ENCODE measurements at regions not wholly inside any gene's neighbourhood (a gene's known extent, or its start where the extent isn't known, plus 50 kb on each side); places are given as distances from the start of the nearest gene placed in this dataset.

DNA sequence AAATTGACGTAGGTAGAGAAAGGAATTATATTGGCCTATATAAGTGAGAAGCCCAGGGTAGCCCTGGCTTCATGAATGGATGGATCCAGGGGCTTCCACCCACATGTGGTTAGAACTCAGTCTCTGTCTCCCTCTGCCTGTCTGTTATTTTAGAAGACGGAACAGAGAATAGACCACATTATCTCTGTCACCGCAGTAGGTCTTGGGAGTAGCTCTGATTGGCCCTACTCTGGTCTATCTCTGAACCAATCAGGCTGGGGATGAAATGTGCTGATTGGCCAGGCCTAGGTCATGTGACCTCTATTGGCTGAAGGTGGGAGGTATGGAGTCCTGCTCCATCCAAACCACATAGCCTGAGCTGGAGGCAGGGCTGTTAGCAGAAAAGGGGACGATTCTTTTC is 143.0 kb upstream of the PRR23C start:
- no peak overlapping the region for H2BK20ac ChIP-seq (ENCODE audit: low read depth, low read length, poor library complexity, severe bottlenecking)
- Mint-ChIP-seq H3K9me3 (peaks cover 0 to 3% of the 10 kb centered on the region in 2 experiments; a peak in 2 of 5 replicates), H3K4me1 (peaks cover 0 to 3% of the 10 kb centered on the region in 2 experiments; a peak in 2 of 4 replicates), H3K27me3 (ENCODE audit: low read depth) (no peaks in the 10 kb centered on the region; the same call in 1 of the 2 replicates), H3K36me3 (ENCODE audit: insufficient read depth in 1 of 3, low read depth in 3 of 3) (no peaks in the 10 kb centered on the region), H3K4me3 (no peak overlapping the region), H3K27ac (no peak overlapping the region)
- no peak for DNase-seq
- no peak overlapping the region for H2BK15ac ChIP-seq (ENCODE audit: low read depth, low read length)
- whole genome bisulfite sequencing (ENCODE audit: extremely low coverage, insufficient read length, low lambda C conversion rate): no CpG with 5 or more reads among the region's 4 CpGs
- no peak overlapping the region for H3K18ac ChIP-seq (ENCODE audit: insufficient read length, low read depth, low read length)
- no peak overlapping the region for H4K5ac ChIP-seq (ENCODE audit: insufficient read length, low read depth, low read length)
- H3K4me1 ChIP-seq (ENCODE audit: insufficient read depth, low read length): no peaks in the 10 kb centered on the region
- no peak overlapping the region for H3K4me2 ChIP-seq (ENCODE audit: insufficient read depth, insufficient read length, low read length)
- H2BK12ac ChIP-seq (ENCODE audit: insufficient read length, low read depth, low read length): no peak overlapping the region
- no peak overlapping the region for H2AK5ac ChIP-seq (ENCODE audit: insufficient read length, low read length)
- no peak overlapping the region for H3K4ac ChIP-seq (ENCODE audit: low read depth, low read length)
- H4K8ac ChIP-seq (replicated peaks; ENCODE audit: insufficient read length, low read depth, low read length): no peak overlapping the region
- H3T11ph ChIP-seq (ENCODE audit: low read length): no peak overlapping the region
- H3K27me3 ChIP-seq (ENCODE audit: insufficient read depth, low read length): no peaks in the 10 kb centered on the region
- no peak overlapping the region for H2AFZ ChIP-seq (ENCODE audit: low read length)
- H2BK5ac ChIP-seq (ENCODE audit: insufficient read length, low read length): no peak overlapping the region
- H2BK120ac ChIP-seq (ENCODE audit: low read depth, low read length, poor library complexity, severe bottlenecking): no peak overlapping the region
- no peaks in the 10 kb centered on the region for H3K9me3 ChIP-seq (ENCODE audit: control insufficient read depth, low read depth, low read length)
- no peak overlapping the region for H3K23ac ChIP-seq (ENCODE audit: insufficient read length, low read depth, low read length)
- no peak overlapping the region for H3K56ac ChIP-seq (ENCODE audit: insufficient read length, low read depth, low read length)
- TF ChIP-seq, protein P1, sequence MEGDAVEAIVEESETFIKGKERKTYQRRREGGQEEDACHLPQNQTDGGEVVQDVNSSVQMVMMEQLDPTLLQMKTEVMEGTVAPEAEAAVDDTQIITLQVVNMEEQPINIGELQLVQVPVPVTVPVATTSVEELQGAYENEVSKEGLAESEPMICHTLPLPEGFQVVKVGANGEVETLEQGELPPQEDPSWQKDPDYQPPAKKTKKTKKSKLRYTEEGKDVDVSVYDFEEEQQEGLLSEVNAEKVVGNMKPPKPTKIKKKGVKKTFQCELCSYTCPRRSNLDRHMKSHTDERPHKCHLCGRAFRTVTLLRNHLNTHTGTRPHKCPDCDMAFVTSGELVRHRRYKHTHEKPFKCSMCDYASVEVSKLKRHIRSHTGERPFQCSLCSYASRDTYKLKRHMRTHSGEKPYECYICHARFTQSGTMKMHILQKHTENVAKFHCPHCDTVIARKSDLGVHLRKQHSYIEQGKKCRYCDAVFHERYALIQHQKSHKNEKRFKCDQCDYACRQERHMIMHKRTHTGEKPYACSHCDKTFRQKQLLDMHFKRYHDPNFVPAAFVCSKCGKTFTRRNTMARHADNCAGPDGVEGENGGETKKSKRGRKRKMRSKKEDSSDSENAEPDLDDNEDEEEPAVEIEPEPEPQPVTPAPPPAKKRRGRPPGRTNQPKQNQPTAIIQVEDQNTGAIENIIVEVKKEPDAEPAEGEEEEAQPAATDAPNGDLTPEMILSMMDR (conservative IDR thresholded peaks at IDR 0.05): no peak
- H4K20me1 ChIP-seq (ENCODE audit: control insufficient read depth, insufficient read depth, insufficient read length): no peaks in the 10 kb centered on the region
- H3K27ac ChIP-seq (ENCODE audit: insufficient read length, low read depth, low read length): no peak overlapping the region
- no peaks in the 10 kb centered on the region for H3K79me1 ChIP-seq (ENCODE audit: insufficient read depth, low read depth, low read length, poor library complexity, severe bottlenecking)
- H3K14ac ChIP-seq (ENCODE audit: insufficient read depth, low read length): no peak overlapping the region
- no peaks in the 10 kb centered on the region for H3K23me2 ChIP-seq (ENCODE audit: insufficient read length, low read depth, low read length, poor library complexity, severe bottlenecking)
- no peak overlapping the region for H3K9ac ChIP-seq (ENCODE audit: extremely low read depth, insufficient read length, low read length)
- H3K79me2 ChIP-seq (ENCODE audit: insufficient read depth, low read length): no peaks in the 10 kb centered on the region
- H4K91ac ChIP-seq (ENCODE audit: insufficient read length, low read depth, low read length): no peak overlapping the region
